ENCODE measurements at regions not wholly inside any gene's neighbourhood (a gene's known extent, or its start where the extent isn't known, plus 50 kb on each side); places are given as distances from the start of the nearest gene placed in this dataset.

GRCh38 chr3:166080096-166080495 is 242.9 kb upstream of the BCHE start:
- TF ChIP-seq CTCF (IDR thresholded peaks at IDR 0.05; ENCODE audit: low read depth, low read length), result no peak
- in situ Hi-C loops (cut with HindIII; ENCODE audit: low sequenced_read_pairs), result no loop called here
- no peak overlapping the region for H3K4me3 ChIP-seq (ENCODE audit: low read depth, low read length)
- DNase-seq (ENCODE audit: low read depth, low spot score), result no peak

- in situ Hi-C loops (cut with HindIII; ENCODE audit: low sequenced_read_pairs), result no loop called here
- no peak for DNase-seq (ENCODE audit: low read depth, low spot score)
- no peak overlapping the region for H3K4me3 ChIP-seq (ENCODE audit: low read depth, low read length)
- TF ChIP-seq CTCF (IDR thresholded peaks at IDR 0.05; ENCODE audit: low read depth, low read length), result no peak
Observed at GRCh38 chr3:166071831-166072230, 234.6 kb upstream of the BCHE start.

GRCh38 chr3:166064476-166064875 is 227.3 kb upstream of the BCHE start:
- in situ Hi-C loops (cut with HindIII; ENCODE audit: low sequenced_read_pairs), result no loop called here
- H3K4me3 ChIP-seq (ENCODE audit: low read depth, low read length), result no peak overlapping the region
- TF ChIP-seq CTCF (IDR thresholded peaks at IDR 0.05; ENCODE audit: low read depth, low read length), result no peak
- DNase-seq (ENCODE audit: low read depth, low spot score), result no peak

GRCh38 chr3:166060789-166061479 is 223.7 kb upstream of the BCHE start:
- TF ChIP-seq CTCF (IDR thresholded peaks at IDR 0.05; ENCODE audit: low read depth, low read length), result no peak
- H3K4me3 ChIP-seq (ENCODE audit: low read depth, low read length), result no peak overlapping the region
- DNase-seq (ENCODE audit: low read depth, low spot score), result no peak
- in situ Hi-C loops (cut with HindIII; ENCODE audit: low sequenced_read_pairs), result no loop called here

- DNase-seq (ENCODE audit: low read depth, low spot score), result no peak
- no peak for TF ChIP-seq CTCF (IDR thresholded peaks at IDR 0.05; ENCODE audit: low read depth, low read length)
Observed at GRCh38 chr3:166052440-166052839, 215.2 kb upstream of the BCHE start.

GRCh38 chr3:166029507-166029906 is 192.3 kb upstream of the BCHE start:
- no peak for DNase-seq (ENCODE audit: low read depth, low spot score)
- in situ Hi-C loops (cut with HindIII; ENCODE audit: low sequenced_read_pairs), result no loop called here
- no peak overlapping the region for H3K4me3 ChIP-seq (ENCODE audit: low read depth, low read length)

More at GRCh38 chr3:166052440-166052839, 215.2 kb upstream of the BCHE start:
- in situ Hi-C loops (cut with HindIII; ENCODE audit: low sequenced_read_pairs), result no loop called here
- no peak overlapping the region for H3K4me3 ChIP-seq (ENCODE audit: low read depth, low read length)

More at GRCh38 chr3:166029507-166029906, 192.3 kb upstream of the BCHE start:
- no peak for TF ChIP-seq CTCF (IDR thresholded peaks at IDR 0.05; ENCODE audit: low read depth, low read length)

Measured in astrocyte of the spinal cord (primary cell).